Mesodermal cell (in vitro differentiated cells): ENCODE measurements at regions not wholly inside any gene's neighbourhood (a gene's known extent, or its start where the extent isn't known, plus 50 kb on each side); places are given as distances from the start of the nearest gene placed in this dataset.

Experiments
- H3K27ac ChIP-seq: 2 replicates; pipeline ENCODE4 v1.7.0; 2013; ENCODE audit warnings: mild to moderate bottlenecking, low read depth, low read length, moderate library complexity; ENCODE audit not compliant: severe bottlenecking
- H3K36me3 ChIP-seq: 2 replicates; pipeline ENCODE4 v1.7.1; 2013; ENCODE audit warnings: mild to moderate bottlenecking, low read length, moderate library complexity; ENCODE audit not compliant: control insufficient read depth, insufficient read depth
- H3K4me1 ChIP-seq: one replicate; pipeline ENCODE4 v1.7.1; 2013; ENCODE audit warnings: mild to moderate bottlenecking, low read length; ENCODE audit not compliant: insufficient read depth, control insufficient read depth, poor library complexity, severe bottlenecking
- H3K4me3 ChIP-seq: 2 replicates; pipeline ENCODE4 v1.7.0; 2013; ENCODE audit warnings: low read length, control low read depth, mild to moderate bottlenecking; ENCODE audit not compliant: insufficient read depth, poor library complexity, severe bottlenecking; ENCODE audit errors: extremely low read depth
- H3K9me3 ChIP-seq: 2 replicates; pipeline ENCODE4 v1.7.1; 2013; ENCODE audit warnings: mild to moderate bottlenecking, low read length, moderate library complexity; ENCODE audit not compliant: control insufficient read depth
- WGBS, 2 experiments: methylation state at CpG; one replicate each; pipeline ENCODE4 v1.1.5; 2013; ENCODE audit warnings: missing lambda C conversion rate in 2 of 2; ENCODE audit not compliant: insufficient coverage in 2 of 2; 5-methylcytosine and 5-hydroxymethylcytosine counted together

DNA sequence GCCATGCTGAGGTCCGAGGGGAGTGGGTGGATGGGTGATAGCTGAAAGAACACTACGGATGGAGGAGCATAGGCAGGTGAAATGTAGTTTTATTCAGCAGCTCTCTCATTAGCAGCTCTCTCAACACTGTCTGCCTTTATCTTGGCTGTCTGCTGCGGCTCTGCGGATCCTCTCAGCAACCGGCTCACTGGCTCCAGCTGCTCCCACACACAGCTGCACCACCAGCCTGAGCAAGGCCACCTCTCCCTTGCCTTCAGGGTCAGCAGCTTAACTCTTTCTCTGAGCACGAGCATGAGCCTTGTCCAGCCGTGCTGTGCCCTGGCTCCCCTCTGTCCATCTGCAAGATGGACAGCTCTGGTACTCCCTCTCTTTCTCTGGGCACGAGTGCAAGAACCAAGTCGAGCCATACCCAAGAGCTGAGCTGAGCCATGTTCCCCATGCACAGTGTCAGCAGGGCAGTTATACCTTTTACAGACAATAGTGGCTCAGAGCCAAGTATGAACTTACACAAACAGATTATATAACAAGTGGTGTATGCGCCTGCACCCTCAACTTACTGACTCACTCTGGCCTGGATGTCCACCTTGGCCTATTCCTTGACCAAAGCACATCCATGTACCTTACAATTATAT is 108.5 kb downstream of the MACIR start:
- no peaks in the 10 kb centered on the region for H3K9me3 ChIP-seq
- H3K36me3 ChIP-seq, result no peaks in the 10 kb centered on the region
- H3K4me3 ChIP-seq, result no peak overlapping the region
- whole genome bisulfite sequencing, 2 experiments, result 85 to 93% methylated on average over 5 to 7 of the region's 10 CpGs
- no peak overlapping the region for H3K27ac ChIP-seq
- H3K4me1 ChIP-seq, result no peaks in the 10 kb centered on the region

DNA sequence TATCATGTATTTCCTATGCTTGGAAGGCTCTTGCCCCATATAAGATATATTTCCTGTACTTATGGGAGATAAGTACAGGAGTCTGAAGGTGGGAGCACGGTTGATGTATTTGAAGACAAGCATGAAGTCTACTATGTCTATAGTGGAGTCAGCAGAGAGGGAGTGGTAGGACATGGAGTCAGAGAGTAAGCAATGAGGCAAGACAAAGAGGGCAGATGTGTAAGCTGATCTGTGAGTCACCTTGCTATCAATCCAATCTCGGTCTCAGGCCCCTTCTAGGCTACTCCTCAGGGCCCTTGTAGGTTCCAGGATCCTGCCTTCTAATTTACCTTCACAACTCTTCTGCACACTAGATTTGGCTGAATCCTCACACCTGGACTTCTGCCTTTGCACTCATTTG is 105.5 kb downstream of the MACIR start:
- Histone ChIP-seq H3K27ac (no peak overlapping the region), H3K9me3 (no peaks in the 10 kb centered on the region), H3K4me1 (no peaks in the 10 kb centered on the region), H3K36me3 (no peaks in the 10 kb centered on the region), H3K4me3 (no peak overlapping the region)
- 90 to 96% methylated on average over 2 of the region's 2 CpGs for WGBS, 2 experiments

DNA sequence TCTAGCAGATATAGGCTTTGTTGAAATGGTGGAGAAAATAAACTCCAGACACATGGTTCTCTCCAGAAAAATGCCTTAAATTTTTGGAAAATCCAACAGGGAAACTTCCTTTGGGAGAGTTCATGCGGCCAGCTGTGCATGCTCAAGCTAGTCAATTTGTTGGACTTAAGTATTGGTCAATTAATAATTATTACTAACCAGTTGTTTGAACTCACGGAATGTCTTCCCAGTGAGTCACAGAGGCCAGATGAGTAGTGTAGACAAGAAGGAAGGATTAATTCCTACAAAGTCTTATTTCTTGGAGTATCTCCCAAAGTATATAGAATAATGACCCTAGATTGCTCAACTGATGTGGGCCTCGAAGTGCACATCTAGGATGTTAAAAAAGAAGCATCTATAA is 103.6 kb downstream of the MACIR start:
- no peaks in the 10 kb centered on the region for H3K9me3 ChIP-seq
- no peak overlapping the region for H3K27ac ChIP-seq
- H3K4me3 ChIP-seq, result no peak overlapping the region
- 100% methylated on average over 1 of the region's 3 CpGs; no CpG with 5 or more reads in 1 of the 2 experiments for WGBS, 2 experiments
- no peaks in the 10 kb centered on the region for H3K36me3 ChIP-seq
- H3K4me1 ChIP-seq, result no peaks in the 10 kb centered on the region

DNA sequence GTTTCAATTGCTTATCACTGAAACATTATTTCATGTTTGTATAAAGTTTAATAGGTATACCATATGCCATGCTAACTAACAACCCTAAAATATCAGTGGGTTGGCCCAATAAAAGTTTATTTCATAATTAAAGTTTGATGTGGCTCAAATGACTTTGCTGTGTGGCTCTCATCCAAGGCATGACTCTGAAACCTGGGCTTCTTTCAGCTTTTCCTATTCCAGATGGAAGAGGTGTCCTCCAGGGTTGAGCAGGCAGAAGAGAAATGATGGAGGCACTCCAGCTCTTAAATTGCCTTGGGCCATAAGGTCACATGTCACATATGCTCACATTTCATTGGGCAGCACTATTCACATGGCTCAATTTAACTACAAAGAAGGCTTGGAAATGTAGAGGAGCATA is 101.9 kb downstream of the MACIR start:
- H3K4me1 ChIP-seq, result no peaks in the 10 kb centered on the region
- H3K36me3 ChIP-seq, result no peaks in the 10 kb centered on the region
- H3K4me3 ChIP-seq, result no peak overlapping the region
- H3K9me3 ChIP-seq, result no peaks in the 10 kb centered on the region
- H3K27ac ChIP-seq, result no peak overlapping the region

DNA sequence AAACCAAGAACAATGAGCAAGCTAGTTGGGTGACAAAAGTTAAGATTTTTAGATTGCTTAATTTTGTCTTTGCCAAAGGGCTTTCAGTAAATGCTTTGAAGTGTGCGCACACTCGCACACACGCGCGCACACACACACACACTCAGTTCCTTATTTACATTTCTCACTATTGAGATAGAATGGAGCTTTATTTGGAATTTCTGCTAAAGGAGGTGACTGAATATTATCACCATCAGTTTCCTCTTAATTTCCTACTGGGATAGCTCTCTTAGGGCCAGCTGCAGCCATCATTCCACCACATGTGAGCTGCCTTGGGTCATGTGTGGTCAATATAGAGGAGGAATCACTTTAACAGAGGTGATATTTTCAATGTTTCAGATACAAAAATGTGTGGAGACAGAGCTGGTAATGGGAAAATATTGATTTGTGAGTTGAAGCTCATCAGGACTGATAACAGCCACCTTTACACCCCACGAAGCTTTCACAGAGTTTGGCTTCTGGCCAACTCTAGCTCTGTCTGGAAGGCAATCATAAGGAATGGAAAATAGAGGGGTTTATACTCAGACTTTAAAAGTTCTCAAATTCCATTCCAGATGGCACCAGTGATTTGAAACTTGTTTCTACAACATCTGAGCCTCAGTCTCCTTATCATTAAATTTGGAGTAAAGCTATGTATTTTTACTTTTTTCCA is 99.9 kb downstream of the MACIR start:
- Histone ChIP-seq H3K27ac (no peak overlapping the region), H3K4me3 (no peak overlapping the region), H3K36me3 (no peaks in the 10 kb centered on the region), H3K4me1 (no peaks in the 10 kb centered on the region), H3K9me3 (no peaks in the 10 kb centered on the region)
- WGBS, 2 experiments, result no CpG with 5 or more reads among the region's 6 CpGs

DNA sequence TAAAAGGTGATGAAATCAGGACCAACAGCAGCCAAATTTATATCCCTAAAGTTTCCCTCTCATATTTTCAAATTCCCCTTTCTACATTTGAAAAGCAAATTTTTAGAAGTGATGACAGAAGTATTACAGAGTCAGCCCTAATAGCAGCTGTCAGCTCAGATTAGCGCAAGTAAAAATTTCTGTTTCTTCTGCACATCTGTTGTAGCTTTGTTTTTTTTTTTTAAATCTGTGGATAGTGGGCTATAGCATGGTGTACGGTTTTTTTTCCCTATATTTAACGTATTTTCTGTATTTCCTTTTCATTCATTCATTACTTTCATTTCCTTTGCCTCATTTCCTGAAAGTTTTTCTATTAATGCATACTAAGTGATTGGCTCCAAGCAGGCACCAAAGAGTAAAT is 99.1 kb downstream of the MACIR start:
- H3K27ac ChIP-seq, result no peak overlapping the region
- H3K36me3 ChIP-seq, result no peaks in the 10 kb centered on the region
- no peaks in the 10 kb centered on the region for H3K9me3 ChIP-seq
- H3K4me1 ChIP-seq, result no peaks in the 10 kb centered on the region
- 100% methylated on average over 1 of the region's 3 CpGs for WGBS, 2 experiments
- H3K4me3 ChIP-seq, result no peak overlapping the region

DNA sequence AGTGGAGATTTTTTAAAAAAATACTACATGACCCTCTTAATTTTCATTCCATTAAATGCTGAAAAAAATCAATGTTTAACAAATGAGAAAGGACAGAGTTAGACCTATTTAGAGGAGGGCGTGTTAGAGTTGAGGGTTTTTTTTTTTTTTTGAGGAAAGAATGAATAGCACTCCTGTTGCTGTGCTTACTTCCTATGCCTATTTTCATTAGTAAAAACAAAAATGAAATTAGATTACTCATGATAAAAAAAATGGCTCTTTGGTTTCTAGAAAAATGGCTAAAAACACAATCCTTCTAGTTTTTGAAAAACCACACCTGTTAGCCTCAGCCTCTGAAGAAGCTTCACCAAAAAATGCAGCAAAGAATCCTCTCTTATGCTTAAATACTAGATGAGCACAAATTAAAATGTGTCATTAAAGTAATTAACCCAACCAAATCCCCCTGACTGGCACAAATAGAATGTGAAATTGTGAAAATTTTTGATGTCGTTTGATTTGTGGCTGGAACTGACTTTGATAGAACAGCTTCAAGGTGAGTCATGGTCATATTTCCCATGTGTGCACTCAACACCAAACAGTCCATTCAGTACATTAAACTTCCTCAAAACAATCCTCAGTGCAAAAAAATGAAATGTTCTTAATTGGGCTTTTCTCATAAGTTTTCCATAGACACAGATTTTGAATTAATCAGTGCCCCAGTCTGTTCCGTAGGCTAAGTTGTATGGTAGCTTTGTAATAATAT is 98.0 kb downstream of the MACIR start:
- Histone ChIP-seq H3K4me1 (no peaks in the 10 kb centered on the region), H3K27ac (no peak overlapping the region), H3K4me3 (no peak overlapping the region), H3K9me3 (no peaks in the 10 kb centered on the region), H3K36me3 (no peaks in the 10 kb centered on the region)
- WGBS, 2 experiments, result no CpG with 5 or more reads among the region's 3 CpGs

DNA sequence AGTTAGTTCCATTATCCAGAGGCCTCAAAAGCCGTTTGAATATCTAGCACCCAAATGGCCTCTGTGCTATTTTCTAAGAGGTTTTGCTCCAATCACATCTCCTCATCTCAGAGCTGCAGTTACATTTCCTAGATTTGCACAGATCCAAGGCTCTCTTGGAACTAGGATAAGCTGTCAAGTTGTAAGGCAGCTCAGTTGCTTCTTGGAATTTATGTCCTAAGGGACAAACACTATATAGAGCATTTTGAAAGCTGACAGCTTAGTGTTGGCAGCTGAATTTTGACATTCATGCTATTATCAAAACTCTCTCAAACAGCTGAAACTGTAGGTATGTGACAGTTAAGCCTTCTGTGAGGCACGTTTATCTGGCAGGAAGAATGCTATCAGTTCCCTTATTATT is 97.0 kb downstream of the MACIR start:
- Histone ChIP-seq H3K4me3 (no peak overlapping the region), H3K9me3 (no peaks in the 10 kb centered on the region), H3K36me3 (no peaks in the 10 kb centered on the region), H3K4me1 (no peaks in the 10 kb centered on the region), H3K27ac (no peak overlapping the region)
- WGBS, 2 experiments, result 82 to 83% methylated on average over 1 of the region's 2 CpGs

DNA sequence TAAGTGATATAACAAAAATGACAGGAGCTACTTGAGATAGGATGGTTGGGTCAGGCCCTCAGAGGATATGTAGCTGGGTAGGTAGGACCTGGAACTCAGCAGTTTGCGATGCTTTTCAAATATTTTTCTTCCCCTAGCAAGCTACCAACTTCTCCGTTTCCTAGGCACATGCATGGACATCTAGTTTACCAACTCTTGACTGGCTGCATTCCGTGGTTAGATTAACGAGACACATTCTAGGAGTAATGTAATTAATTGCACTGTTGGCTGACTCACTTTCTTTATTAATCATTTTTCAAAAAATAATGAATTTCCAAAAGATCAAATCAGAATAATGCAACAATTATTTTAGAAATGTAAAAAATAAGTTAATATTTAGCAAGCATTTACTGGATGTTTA is 95.9 kb downstream of the MACIR start:
- Histone ChIP-seq H3K27ac (no peak overlapping the region), H3K4me1 (no peaks in the 10 kb centered on the region), H3K36me3 (no peaks in the 10 kb centered on the region), H3K4me3 (no peak overlapping the region), H3K9me3 (no peaks in the 10 kb centered on the region)
- WGBS, 2 experiments, result 100% methylated on average over 2 of the region's 4 CpGs; no CpG with 5 or more reads in 1 of the 2 experiments

DNA sequence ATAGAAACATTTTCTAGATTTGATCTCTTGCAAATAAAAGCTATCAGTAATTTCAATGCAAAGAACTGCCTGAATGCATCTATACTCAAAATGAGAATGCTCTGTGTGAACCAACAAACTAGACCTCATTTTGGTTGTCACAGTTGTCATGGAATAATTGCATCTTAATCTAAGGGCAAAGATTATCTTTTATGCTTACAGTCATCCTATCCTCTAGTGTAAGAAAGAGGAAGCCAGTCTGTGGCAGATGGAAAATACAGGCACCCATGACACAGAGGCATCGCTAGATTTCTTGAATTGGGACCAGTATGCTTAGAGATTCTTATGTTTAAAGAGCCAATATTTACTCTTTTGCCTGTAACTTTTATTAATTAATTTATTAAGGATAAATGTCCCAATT is 95.0 kb downstream of the MACIR start:
- Histone ChIP-seq H3K4me1 (no peaks in the 10 kb centered on the region), H3K4me3 (no peak overlapping the region), H3K36me3 (no peaks in the 10 kb centered on the region), H3K9me3 (no peaks in the 10 kb centered on the region), H3K27ac (no peak overlapping the region)
- WGBS, 2 experiments, result no CpG with 5 or more reads among the region's 1 CpG
